Left lobe of liver (tissue), 2 donors: ENCODE measurements at regions not wholly inside any gene's neighbourhood (a gene's known extent, or its start where the extent isn't known, plus 50 kb on each side); places are given as distances from the start of the nearest gene placed in this dataset.
A peak's percentile ranks its signal among the peaks of the same experiment; 100 is the strongest.
"Not testable (repeated sequence)": the region's sequence is repeated elsewhere in the genome, so short reads cannot be mapped to it uniquely, and the experiment has no call there.

Source experiments
- ATAC-seq: fragments of 200-7000 bp; cut with Tn5 transposase; one replicate; pipeline ENCODE4 v1.9.1; 2020; ENCODE audit warnings: mild to moderate bottlenecking, moderate library complexity
- DNase-seq: peaks from one replicate; pipeline ENCODE4 v3.0.0-alpha.2; 2020; ENCODE audit warnings: low spot score
- donor health status: DM: no; HTN: no; CAD: no; lungs with moderate emphysema.
- donor health status: DM: no; HTN: yes; CAD: no.

GRCh38 chr11:101218091-101218490, 88.5 kb upstream of the PGR start:
- ATAC-seq: peak; percentile 38

GRCh38 chr11:101216091-101216490, 86.5 kb upstream of the PGR start:
- not testable (repeated sequence) for DNase-seq, ATAC-seq

More at GRCh38 chr11:101218091-101218490, 88.5 kb upstream of the PGR start:
- peak; percentile 48 for DNase-seq

GRCh38 chr11:101215069-101215468, 85.5 kb upstream of the PGR start:
- ATAC-seq (no peak), DNase-seq (no peak)

- ATAC-seq (no peak), DNase-seq (no peak)
Measured at GRCh38 chr11:101211407-101211975, 81.9 kb upstream of the PGR start.

GRCh38 chr11:101202614-101203013, 73.0 kb upstream of the PGR start:
- ATAC-seq: no peak

GRCh38 chr11:101199416-101199815, 69.8 kb upstream of the PGR start:
- ATAC-seq: no peak
- no peak for DNase-seq

More at GRCh38 chr11:101202614-101203013, 73.0 kb upstream of the PGR start:
- DNase-seq: no peak

- ATAC-seq: no peak
- DNase-seq: no peak
Measured at GRCh38 chr11:101195294-101195693, 65.7 kb upstream of the PGR start.

- DNase-seq (no peak), ATAC-seq (no peak)
Measured at GRCh38 chr11:101188801-101189200, 59.2 kb upstream of the PGR start.

GRCh38 chr11:101188173-101188572, 58.6 kb upstream of the PGR start:
- DNase-seq (no peak), ATAC-seq (no peak)

- DNase-seq (peak; percentile 49), ATAC-seq (peak; percentile 97)
Measured at GRCh38 chr11:101187748-101188147, 58.1 kb upstream of the PGR start.

GRCh38 chr11:101185985-101186384, 56.4 kb upstream of the PGR start:
- DNase-seq (no peak), ATAC-seq (no peak)

GRCh38 chr11:101182467-101182866, 52.9 kb upstream of the PGR start:
- DNase-seq: no peak
- no peak for ATAC-seq

GRCh38 chr11:101180481-101180880, 50.9 kb upstream of the PGR start:
- ATAC-seq (no peak), DNase-seq (no peak)
